AG04450 (cell line): ENCODE measurements at regions not wholly inside any gene's neighbourhood (a gene's known extent, or its start where the extent isn't known, plus 50 kb on each side); places are given as distances from the start of the nearest gene placed in this dataset.

ENCODE experiments used
- CTCF ChIA-PET: fragments of 300-600, 350-600 bp; formaldehyde crosslinking; extraction: SDS; loops from one replicate; lab custom pipeline; 2022; ENCODE audit warnings: antibody characterized with exemption, inconsistent platforms; lab: Charles Lee
- POLR2A ChIA-PET: fragments of 350-600 bp; formaldehyde crosslinking; extraction: SDS; loops from one replicate; lab custom pipeline; 2021; ENCODE audit warnings: antibody characterized with exemption, inconsistent platforms; lab: Yijun Ruan, JAX
- DNase-seq: peaks from one replicate; pipeline ENCODE4 v3.0.0-alpha.2; 2011; ENCODE audit warnings: low read depth, low spot score
- H3K27ac ChIP-seq: one replicate; pipeline ENCODE4 v1.5.1; 2012; ENCODE audit warnings: low read depth, low read length, control low read depth
- H3K27me3 ChIP-seq: one replicate; pipeline ENCODE4 v1.6.0; 2012; ENCODE audit warnings: low read length; ENCODE audit not compliant: control insufficient read depth, insufficient read depth
- H3K4me3 ChIP-seq: 2 replicates; pipeline ENCODE4 v1.5.1; 2011; ENCODE audit warnings: mild to moderate bottlenecking, low read depth, low read length, control low read depth
- H3K9me3 ChIP-seq: 2 replicates; pipeline ENCODE4 v1.5.1; 2012; ENCODE audit warnings: low read length; ENCODE audit not compliant: control insufficient read depth, insufficient read depth
- CTCF ChIP-seq: IDR thresholded peaks from 2 replicates; pipeline ENCODE4 v1.5.1; 2011; ENCODE audit warnings: low read depth, low read length, control low read depth, inconsistent platforms

GRCh38 chr22:47694536-47695130, 932.2 kb downstream of the TBC1D22A start:
- POLR2A ChIA-PET: no interaction called here
- TF ChIP-seq CTCF: no peak
- CTCF ChIA-PET: no interaction called here

GRCh38 chr22:47693606-47694005, 931.2 kb downstream of the TBC1D22A start:
- ChIA-PET CTCF (no interaction called here), POLR2A (no interaction called here)
- no peak overlapping the region for H3K4me3 ChIP-seq
- DNase-seq: no peak
- no peaks in the 10 kb centered on the region for H3K27me3 ChIP-seq
- no peak for TF ChIP-seq CTCF
- peaks cover 48% of the 10 kb centered on the region for H3K9me3 ChIP-seq
- H3K27ac ChIP-seq: no peak overlapping the region

More at GRCh38 chr22:47694536-47695130, 932.2 kb downstream of the TBC1D22A start:
- Histone ChIP-seq H3K9me3 (peaks cover 49% of the 10 kb centered on the region), H3K27me3 (no peaks in the 10 kb centered on the region), H3K27ac (no peak overlapping the region), H3K4me3 (no peak overlapping the region)
- no peak for DNase-seq

- H3K27ac ChIP-seq: no peak overlapping the region
- CTCF ChIA-PET: no interaction called here
- H3K27me3 ChIP-seq: no peaks in the 10 kb centered on the region
- no peak for TF ChIP-seq CTCF
- H3K4me3 ChIP-seq: no peak overlapping the region
- no peak for DNase-seq
- peaks cover 48% of the 10 kb centered on the region for H3K9me3 ChIP-seq
- POLR2A ChIA-PET: no interaction called here
Observed at GRCh38 chr22:47692811-47693210, 930.4 kb downstream of the TBC1D22A start.

GRCh38 chr22:47691152-47691895, 928.9 kb downstream of the TBC1D22A start:
- CTCF ChIA-PET: no interaction called here
- TF ChIP-seq CTCF: no peak
- Histone ChIP-seq H3K4me3 (no peak overlapping the region), H3K27me3 (no peaks in the 10 kb centered on the region), H3K9me3 (peaks cover 54% of the 10 kb centered on the region), H3K27ac (no peak overlapping the region)
- DNase-seq: no peak
- POLR2A ChIA-PET: no interaction called here

- peaks cover 54% of the 10 kb centered on the region for H3K9me3 ChIP-seq
- CTCF ChIA-PET: no interaction called here
- no peak for DNase-seq
- H3K27ac ChIP-seq: no peak overlapping the region
- H3K4me3 ChIP-seq: no peak overlapping the region
- TF ChIP-seq CTCF: no peak
- H3K27me3 ChIP-seq: no peaks in the 10 kb centered on the region
- POLR2A ChIA-PET: no interaction called here
Observed at GRCh38 chr22:47690586-47690985, 928.1 kb downstream of the TBC1D22A start.
